ENCODE measurements at regions not wholly inside any gene's neighbourhood (a gene's known extent, or its start where the extent isn't known, plus 50 kb on each side); places are given as distances from the start of the nearest gene placed in this dataset.
"Not testable (repeated sequence)": the region's sequence is repeated elsewhere in the genome, so short reads cannot be mapped to it uniquely, and the experiment has no call there.

DNA sequence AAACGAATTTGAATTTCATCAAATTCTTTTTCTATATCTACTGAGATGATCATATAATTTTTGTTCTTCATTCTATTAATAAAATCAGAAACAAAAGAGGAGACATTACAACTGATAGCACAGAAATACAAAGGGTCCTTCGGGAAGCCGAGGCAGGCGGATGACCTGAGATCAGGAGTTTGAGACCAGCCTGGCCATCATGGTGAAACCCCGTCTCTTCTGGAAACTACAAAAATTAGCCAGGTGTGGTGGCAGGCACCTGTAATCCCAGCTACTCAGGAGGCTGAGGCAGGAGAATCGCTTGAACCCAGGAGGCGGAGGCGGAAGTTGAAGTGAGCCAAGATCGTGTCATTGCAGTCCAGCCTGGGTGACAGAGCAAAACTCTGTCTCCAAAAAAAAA lies 113.4 kb downstream of the PMAIP1 start:
- DNase-seq (ENCODE audit: low spot score): not testable (repeated sequence)

DNA sequence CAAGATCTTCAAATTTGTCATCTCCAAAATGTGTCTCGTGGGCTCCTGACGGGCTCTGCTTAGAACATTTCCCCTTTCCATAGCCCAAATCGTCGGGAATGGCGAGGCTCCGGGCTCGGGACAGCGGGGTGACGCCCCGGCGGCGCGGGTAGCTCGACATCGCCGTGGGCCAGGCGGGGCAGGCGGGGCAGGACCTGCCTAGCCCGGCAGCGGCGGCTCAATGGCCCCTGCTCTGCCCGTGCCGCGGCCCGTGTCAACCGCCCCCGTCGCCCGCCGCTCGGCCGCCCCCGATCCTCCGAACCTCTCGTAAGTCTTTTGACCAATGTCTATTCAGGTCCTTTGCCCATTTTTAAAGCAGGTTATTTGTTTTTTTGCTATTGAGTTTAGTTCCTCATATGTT lies 111.2 kb downstream of the PMAIP1 start:
- no peak for DNase-seq (ENCODE audit: low spot score)

DNA sequence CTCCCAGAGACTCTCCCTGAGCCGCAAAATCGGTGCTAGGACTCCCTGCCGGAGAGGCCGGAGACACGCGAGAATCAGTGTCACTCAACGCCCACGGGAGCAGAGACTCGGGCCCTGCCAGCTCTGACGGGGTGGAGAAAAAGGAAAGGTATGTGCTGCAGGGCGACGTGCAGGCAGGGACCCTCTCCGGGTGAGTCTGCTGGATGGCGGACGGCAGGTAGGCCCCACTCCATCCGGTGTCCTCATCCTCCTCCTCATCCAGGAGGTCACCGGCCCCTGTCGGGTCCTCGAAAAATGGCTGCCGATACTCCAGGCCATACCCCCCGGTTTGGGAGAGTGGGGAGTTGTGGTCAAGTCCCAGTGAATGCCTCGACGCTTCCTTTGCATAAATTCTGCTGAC lies 110.7 kb downstream of the PMAIP1 start:
- no peak for DNase-seq (ENCODE audit: low spot score)

DNA sequence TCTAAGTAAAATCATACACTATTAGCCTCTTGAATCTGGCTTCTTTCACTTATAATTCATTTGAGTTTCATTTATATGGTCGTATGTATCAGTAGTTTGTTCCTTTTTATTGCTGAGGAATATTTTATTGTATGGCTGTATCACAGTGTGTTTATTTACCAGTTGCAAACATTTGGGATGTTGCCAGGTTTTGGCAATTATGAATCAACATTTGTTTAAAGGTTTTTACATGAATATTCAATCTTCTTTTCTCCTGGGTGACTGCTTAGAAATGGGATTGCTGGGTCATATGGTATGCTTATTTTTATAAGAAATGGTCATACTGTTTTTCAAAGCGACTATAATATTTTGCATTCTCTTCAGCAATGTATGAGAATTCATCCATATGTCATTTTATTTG lies 107.9 kb downstream of the PMAIP1 start:
- DNase-seq (ENCODE audit: low spot score): no peak

DNA sequence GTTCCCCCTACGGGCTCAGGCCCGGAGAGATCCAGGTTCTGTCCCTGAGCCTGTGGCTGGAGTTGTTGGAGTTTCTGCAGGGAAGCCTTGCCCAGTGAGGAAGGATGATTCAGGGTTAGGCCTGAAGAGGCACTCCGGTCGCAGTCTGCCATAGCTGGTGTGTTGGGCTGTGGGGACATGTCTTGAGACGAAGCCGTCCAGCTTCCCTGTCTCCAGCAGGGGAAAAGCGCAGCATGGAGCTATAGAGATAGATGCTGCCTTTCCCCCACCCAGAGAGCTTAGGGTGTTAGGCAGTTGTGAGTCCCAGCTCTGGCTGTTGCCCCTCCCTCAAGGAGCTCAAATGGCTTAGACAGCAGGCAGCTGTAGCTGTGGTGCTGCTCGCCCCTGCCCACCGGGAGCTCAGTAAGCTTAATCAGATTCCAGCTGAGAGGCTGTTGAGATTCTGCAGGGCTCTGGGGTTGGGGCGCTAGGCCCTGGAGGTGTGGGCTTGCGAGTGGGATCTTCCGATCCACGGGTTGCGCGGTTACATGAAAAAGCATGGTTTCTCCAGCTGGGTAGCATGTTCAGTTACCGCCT lies 103.9 kb downstream of the PMAIP1 start:
- DNase-seq (ENCODE audit: low spot score): no peak

DNA sequence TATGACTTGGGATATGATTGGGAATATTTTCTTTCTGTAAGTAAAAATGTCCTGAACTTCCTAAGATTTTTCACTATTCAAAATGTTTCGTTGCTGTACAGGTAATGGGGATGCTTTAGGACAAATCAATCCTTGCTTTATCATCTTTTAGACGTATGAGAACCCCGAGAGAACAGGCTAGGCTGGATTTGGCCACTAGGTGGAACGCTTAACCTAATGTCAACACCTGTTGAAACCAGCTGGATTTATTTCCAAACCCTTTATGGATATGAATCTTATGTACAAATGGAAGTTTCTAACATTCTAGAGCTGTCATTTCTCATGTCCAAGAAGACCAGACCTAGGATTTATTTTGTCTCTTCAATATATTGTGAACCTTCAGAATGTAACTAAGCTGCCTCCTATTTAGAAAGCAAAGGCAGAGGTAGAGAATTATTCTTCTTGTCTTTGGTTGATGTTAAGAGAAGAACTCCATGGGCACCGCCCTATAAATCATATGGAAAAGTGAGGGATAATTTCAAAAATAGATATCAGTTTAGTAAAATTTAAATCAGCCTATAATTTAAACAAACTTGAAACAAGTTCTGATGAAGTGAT lies 96.7 kb downstream of the PMAIP1 start:
- no peak for DNase-seq (ENCODE audit: low spot score)

DNA sequence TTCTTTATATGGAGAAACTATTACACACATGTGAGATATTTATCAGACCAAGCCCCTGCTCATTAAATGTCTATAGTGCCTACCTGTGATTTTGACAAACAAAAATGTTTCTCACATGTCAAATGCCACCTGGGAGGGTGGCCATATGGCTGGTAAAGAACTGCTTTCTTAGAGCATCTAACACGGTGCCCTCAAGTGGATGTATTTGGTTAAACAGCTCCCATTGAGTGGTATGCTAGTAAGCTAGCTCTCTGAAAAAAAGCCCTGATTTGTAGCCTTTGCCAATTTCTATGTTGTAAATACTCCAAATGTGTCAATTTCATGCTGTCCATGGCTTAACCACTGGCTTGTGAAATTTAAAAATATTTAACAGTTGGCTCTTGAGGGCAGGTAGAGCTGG lies 94.6 kb downstream of the PMAIP1 start:
- DNase-seq (ENCODE audit: low spot score): no peak

DNA sequence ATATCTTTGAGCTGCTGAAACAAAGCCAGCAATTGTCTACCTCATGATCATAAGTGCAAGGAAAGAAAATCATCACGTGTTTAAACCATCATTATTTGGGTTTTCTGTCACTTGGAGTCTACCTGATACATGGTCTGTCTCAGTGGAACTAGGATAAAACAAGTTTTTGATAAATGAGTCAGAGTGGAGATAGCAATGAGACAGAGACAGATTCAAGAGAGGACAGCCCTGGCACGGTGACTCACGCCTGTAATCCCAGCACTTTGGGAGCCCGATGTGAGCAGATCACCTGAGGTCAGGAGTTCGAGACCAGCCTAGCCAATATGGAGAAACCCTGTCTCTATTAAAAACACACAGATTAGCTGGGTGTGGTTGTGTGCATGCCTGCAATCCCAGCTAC lies 93.8 kb downstream of the PMAIP1 start:
- DNase-seq (ENCODE audit: low spot score): no peak

DNA sequence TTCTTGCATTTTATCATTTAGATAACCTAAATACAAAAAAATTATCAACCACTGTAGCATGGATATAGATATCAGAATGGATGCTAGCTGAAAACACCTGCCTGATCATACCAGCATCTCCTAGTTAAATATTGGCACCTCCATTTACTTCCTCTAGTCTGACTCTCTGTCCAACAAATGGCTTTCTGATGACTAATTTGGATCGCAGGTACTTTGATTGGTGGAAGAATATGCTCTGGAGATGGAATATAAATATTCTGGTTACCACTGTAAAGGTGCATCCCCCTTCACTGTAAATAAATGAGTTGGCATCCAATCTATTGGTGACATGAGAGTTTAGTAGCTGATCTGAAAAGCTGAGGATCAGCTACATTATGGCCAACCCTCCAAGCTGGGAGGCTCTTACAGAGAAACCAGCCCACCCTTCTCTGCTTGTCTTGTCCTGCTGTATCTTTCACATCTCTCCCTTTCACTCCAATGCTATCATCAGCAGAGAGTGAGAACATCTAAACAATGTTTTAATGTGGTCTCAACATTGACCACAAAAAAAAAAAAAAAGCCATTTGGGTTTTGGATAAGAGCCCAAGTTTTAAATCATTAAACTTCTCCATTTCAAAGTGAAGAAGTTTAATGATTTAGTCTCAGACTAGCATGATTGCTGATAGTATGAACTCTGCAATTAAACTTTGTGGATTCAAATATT lies 90.5 kb downstream of the PMAIP1 start:
- DNase-seq (ENCODE audit: low spot score): no peak

DNA sequence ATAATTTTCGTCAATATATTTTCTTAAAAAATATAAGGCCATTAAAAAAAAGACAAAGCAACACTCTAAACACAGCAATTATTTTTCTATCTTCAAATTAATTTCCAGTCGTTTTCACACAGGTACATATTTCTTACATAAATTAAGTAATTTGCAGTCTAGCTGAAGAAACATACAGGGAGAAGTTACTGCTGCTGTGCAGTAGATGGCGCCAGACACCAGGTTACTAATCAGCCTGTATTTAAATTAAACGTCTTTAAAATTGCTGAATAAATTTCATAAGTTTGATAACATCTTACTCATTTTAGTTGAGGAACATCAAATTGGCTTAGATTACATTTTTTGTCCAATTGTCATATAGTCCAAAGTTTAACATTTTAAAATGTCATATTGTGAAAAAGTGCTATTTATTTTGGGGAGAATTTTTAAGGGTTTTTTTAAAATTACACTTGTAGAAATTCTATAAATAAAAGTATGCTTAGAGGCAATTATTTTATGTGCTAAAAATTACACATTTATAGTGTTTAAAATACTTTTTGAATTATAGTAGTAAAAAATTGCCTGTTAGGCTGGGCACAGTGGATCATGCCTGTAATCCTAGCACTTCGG lies 88.4 kb downstream of the PMAIP1 start:
- DNase-seq (ENCODE audit: low spot score): peak; percentile 48

DNA sequence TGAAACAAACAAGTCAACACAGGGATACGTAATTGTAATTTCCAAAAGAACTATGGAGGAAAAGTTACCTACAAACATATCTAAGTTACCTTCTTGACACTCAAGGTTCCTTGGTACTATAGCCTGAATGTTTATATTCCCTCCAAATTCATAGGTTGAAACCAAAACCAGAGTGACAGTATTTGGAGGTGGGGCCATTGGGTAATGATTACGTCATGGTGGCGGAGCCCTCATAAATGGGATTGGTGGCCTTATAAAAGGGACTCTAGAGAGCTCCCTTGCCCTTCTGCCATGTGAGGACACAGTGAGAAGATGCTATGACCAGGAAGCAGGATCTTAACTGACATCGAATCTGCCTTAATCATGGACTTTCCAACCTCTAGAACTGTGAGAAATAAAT lies 87.3 kb downstream of the PMAIP1 start:
- no peak for DNase-seq (ENCODE audit: low spot score)

DNA sequence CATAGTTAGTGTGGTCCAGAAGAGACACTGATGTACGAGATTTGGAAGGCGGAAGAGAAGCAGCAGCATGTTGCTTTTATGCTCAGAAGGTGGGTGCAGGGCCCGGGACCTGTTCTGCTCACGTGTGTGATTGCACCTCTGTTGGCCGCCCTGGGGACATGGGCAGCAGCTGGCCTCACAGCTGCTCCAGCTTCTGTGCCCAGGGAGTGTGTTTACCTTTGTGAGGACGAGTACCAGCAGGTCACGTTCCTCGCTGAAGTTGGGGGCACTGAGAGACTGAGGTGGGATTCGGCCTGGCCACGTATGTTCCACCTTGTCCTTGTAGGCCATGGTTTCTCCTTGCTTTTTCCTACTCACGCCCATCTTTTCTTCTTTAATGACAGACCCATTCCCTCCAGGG lies 86.3 kb downstream of the PMAIP1 start:
- DNase-seq (ENCODE audit: low spot score): no peak

DNA sequence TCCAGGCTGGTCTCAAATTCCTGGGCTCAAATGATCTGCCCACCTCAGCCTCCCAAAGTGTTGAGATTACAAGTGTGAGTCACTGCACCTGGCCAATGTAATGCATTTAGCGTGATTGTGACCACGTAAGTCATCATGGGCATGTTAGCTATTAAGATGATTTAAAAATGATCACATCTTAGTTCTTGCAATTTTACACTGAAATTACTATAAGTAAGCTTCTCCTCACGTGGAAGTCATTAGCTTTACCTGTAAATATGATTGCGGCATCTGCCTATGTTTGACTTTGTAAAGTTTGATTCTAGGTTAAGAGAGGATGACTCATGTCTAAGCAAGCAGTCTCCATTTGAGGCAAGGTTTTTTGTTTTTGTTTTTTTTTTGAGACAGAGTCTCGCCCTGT lies 85.5 kb downstream of the PMAIP1 start:
- no peak for DNase-seq (ENCODE audit: low spot score)

DNA sequence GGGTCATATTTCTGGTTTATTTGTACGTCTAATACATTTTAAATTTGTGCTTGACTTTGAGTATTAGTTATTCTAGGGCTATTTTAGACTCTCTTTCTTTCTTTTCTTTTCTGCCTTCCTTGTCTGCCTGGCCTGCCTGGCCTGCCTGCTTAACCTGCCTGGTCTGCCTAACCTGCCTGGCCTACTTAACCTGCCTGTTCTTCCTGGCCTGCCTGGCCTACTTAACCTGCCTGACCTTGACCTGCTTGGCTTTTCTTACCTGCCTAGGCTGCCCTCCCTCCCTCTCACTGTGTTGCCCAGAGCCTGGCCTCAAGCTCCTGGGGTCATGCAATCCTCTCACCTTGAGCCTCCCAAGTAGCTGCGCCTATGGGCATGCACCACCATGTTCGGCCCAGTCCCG lies 83.7 kb downstream of the PMAIP1 start:
- DNase-seq (ENCODE audit: low spot score): no peak

DNA sequence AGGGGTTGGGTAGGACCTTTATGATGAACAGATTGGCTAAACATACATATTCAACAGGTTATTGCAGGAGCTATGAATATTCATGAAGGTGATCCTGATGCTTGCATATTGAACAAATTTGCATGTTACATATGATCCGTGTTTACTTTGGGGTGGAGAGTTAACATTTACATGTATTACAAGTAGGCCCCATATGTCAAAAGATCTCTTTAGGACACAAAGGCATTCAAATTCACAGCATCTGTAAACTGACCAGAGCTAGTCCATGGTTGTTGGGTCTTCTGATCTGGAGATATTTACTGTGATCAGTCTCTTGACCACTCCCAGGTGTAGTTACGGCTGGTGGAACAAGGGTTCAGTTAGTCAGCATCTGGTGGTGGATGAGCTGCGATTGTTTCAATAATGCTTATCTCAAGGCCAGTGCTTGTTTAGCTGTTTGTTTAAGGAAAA lies 80.4 kb downstream of the PMAIP1 start:
- DNase-seq (ENCODE audit: low spot score): no peak

DNA sequence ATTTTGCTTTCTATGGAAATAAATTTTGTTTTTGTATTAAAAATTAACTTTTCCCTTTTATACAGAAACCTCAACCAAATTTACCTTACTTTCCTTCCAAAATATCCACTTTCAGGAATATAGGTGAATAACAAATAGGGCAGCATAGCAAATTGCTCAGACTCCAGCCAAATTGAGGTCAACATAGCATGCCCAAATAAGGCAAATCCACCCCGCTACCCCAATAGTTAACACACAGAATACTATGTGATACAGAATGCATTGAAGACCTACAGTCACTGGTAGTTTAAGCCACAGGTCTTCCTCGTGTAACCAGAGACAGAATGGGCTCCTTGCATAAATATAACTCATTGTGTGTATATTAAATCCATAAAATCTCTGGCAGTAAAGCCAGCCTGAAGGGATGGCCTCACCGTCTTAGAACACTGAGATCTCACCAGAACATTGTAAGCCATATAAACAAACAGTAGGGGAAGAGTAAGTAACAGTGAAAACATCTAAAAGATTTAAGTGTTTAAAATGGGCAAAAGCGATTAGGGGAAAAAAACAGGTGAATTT lies 72.2 kb downstream of the PMAIP1 start:
- no peak for DNase-seq (ENCODE audit: low spot score)

DNA sequence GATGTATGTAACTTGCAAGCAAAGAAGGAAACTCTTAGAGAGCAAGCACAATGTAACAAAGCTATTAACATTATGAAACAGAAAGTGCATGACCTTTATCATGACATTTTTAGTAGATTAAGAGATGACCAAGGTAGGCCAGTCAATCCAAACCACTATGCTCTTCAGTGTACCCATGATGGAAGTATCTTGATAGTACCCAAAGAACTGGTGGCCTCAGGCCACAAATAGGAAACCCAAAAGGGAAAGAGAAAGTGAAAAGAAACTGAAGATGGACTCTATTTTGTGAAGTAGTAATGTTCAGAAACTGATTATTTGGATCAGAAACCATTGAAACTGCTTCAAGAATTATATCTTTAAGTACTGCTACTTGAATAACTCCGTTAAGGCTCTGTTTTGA lies 71.3 kb downstream of the PMAIP1 start:
- not testable (repeated sequence) for DNase-seq (ENCODE audit: low spot score)

DNA sequence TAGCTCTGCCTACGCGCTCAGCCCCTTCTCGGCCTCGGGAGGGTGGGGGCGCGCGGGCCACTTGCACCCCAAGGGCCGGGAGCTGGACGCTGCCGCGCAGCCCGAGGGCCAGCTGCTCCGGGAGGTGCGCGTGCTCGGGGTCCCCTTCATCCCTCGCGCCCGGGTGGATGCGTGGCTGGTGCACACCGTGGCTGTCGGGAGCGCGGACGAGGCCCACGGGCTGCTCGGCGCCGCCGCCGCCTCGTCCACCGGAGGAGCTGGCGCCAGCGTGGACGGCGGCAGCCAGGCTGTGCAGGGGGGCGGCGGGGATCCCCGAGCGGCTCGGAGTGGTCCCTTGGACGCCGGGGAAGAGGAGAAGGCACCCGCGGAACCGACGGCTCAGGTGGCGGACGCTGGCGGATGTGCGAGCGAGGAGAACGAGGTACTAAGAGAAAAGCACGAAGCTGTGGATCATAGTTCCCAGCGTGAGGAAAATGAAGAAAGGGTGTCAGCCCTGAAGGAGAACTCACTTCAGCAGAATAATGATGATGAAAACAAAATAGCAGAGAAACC lies 69.8 kb downstream of the PMAIP1 start:
- DNase-seq (ENCODE audit: low spot score): not testable (repeated sequence)

DNA sequence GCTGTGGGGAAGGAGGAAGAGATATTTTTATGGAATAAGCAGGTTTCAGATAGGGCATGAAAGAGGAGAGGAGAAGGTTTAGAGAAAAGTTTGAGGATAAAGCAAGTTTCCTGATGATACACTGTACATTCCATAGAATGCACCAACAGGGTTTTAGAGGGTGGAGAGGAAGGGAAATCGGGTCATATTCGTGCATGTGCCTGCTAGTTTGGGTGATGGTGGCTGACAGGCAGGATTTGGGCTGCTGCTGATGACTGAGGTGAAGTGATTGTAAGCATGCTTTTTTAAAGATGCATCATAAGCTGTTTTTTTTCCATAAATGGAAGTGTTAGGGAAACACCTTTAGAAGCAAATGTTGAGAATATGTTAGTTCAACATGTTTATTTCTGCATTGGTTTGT lies 68.8 kb downstream of the PMAIP1 start:
- no peak for DNase-seq (ENCODE audit: low spot score)

DNA sequence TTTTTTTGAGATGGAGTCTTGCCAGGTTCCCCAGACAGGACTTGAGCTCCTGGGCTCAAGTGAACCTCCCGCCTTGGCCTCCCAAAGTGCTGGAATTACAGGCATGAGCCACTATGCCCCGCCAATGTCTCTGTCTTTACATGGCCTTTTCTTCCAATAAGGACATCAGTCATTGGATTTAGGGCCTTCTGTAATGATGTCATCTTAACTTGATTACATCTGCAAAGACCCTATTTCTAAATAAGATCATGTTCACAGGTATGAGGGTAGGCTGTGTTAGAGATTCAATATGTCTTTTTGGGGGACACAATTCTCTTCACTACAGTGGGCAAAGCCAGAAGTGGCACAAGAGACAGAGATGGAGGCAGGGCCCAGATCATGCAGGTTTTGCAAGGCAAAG lies 68.1 kb downstream of the PMAIP1 start:
- DNase-seq (ENCODE audit: low spot score): no peak

DNA sequence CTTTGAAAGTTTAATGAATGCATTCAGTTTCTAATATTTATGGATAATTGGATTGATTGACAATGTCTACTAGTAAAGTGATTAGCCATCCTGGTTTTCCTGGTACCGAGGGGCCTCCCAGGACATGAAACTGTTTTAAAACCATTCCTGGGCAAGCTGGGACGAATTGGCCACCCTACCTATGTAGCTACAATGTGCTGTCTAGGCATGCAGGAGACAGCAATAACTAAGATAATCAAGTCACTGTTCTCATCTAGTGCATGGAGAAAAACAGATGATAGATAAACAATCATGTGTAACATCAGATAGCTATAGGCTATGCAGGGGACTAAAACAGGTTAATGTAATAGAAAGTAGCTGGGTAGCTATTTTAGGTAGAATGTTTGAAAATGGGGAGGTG lies 67.1 kb downstream of the PMAIP1 start:
- no peak for DNase-seq (ENCODE audit: low spot score)

DNA sequence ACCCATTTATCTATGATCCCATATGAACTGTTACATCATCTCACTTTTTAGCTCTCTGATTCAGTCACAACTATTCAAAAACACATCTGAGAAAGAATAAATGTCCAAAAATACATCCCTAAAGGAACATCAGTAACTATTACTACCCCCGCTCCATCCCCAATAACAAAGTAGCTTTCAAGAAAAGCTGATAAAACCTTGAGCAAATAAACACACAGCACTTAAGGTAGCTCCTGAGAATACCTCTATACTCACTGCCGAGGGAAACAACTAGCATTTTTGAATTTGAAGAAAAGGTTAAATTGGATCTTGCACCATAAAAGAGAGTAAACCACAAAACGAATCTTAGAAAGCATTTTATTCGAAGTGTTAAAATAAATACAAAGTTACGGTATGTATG lies 63.4 kb downstream of the PMAIP1 start:
- no peak for DNase-seq (ENCODE audit: low spot score)

DNA sequence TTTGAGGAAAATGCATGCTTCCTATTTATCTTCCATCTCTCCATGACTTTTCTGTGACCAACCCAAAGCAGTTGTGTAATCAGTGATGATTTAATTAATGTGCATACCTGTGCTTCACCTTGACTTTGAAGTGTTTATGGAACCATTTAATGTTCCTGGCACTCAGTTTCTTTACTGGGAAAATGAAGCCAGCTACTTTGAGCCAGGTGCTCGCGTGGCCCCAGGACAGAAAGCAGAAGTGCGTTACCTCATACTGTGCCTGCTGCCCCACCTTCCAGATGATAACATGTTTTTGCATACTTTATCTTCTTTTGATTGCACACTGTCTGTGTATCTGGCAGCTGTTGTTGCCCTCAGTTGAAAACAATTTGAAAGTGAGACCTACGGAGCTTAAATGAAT lies 61.3 kb downstream of the PMAIP1 start:
- no peak for DNase-seq (ENCODE audit: low spot score)

Measured in CD4-positive, alpha-beta T cell treated with Interleukin-15 for 4 hours (primary cell).